A549 (cell line): ENCODE measurements at regions not wholly inside any gene's neighbourhood (a gene's known extent, or its start where the extent isn't known, plus 50 kb on each side); places are given as distances from the start of the nearest gene placed in this dataset.

ENCODE experiments used
- ATAC-seq, 2 experiments: fragments of 200-7000 bp in 1 of 2; fragments of >200 bp in 1 of 2; cut with Nextera tagmentation in 1 of 2; cut with Tn5 transposase in 1 of 2; 3 replicates each; pipeline versions ENCODE4 v1.8.0 to v1.9.1; 2018 to 2020; ENCODE audit warnings: mild to moderate bottlenecking in 1 of 2, moderate library complexity in 1 of 2
- CTCF ChIA-PET: fragments of 300-600 bp; sonication (Branson Sonifier 250); formaldehyde crosslinking; extraction: SDS; loops from one replicate; lab custom pipeline; 2021; ENCODE audit warnings: antibody characterized with exemption, inconsistent platforms; lab: Yijun Ruan, JAX
- POLR2A ChIA-PET: fragments of 350-600 bp; formaldehyde crosslinking; extraction: SDS; loops from one replicate; lab custom pipeline; 2021; ENCODE audit warnings: antibody characterized with exemption, inconsistent platforms; lab: Yijun Ruan, JAX
- DNase-seq, 2 experiments: peaks; one replicate each; pipeline versions ENCODE4 v3.0.0 to v3.0.0-alpha.2; 2011 to 2016; ENCODE audit warnings: low read depth in 1 of 2, low spot score in 1 of 2
- FAIRE-seq: peaks from 2 replicates; lab custom pipeline; 2011; peaks lifted over from hg19 to GRCh38; lab: Jason Lieb, UNC
- H3K27ac ChIP-seq, 2 experiments: fragments of >200 bp; sonication (Bioruptor Twin); formaldehyde crosslinking; 3 replicates each; pipeline ENCODE4 v1.5.1; 2016 to 2017
- H3K4me1 ChIP-seq: fragments of >200 bp; sonication (Bioruptor Twin); formaldehyde crosslinking; 3 replicates; pipeline ENCODE4 v1.6.1; 2016
- H3K4me2 ChIP-seq: fragments of >200 bp; sonication (Bioruptor Twin); formaldehyde crosslinking; 3 replicates; pipeline ENCODE4 v1.6.1; 2016
- H3K4me3 ChIP-seq: fragments of >200 bp; sonication (Bioruptor Twin); formaldehyde crosslinking; 3 replicates; pipeline ENCODE4 v1.5.1; 2016
- H3K9me3 ChIP-seq: fragments of >200 bp; sonication (Bioruptor Twin); formaldehyde crosslinking; 3 replicates; pipeline ENCODE4 v1.6.1; 2016
- CBX8 ChIP-seq: fragments of 200-600 bp; sonication (generic); IDR thresholded peaks from 2 replicates; pipeline ENCODE4 v1.6.1; 2016
- CEBPB ChIP-seq, 2 experiments: fragments of >200 bp in 1 of 2; sonication (Bioruptor Twin) in 1 of 2; formaldehyde crosslinking in 1 of 2; IDR thresholded peaks; 2 replicates each; pipeline ENCODE4 v1.6.1; 2012 to 2016
- CHD2 ChIP-seq: fragments of 150-350 bp; IDR thresholded peaks from 2 replicates; pipeline ENCODE4 v1.6.1; 2014; ENCODE audit warnings: low read length; ENCODE audit not compliant: partially characterized antibody
- ELK1 ChIP-seq: fragments of 150-350 bp; IDR thresholded peaks from 2 replicates; pipeline ENCODE4 v1.6.1; 2014; ENCODE audit warnings: low read depth, mild to moderate bottlenecking, low read length
- ESRRA ChIP-seq: fragments of 150-350 bp; IDR thresholded peaks from 2 replicates; pipeline ENCODE4 v1.6.1; 2014; ENCODE audit warnings: mild to moderate bottlenecking, low read length, borderline replicate concordance
- FOSB ChIP-seq: fragments of 250-450 bp; sonication (Bioruptor Pico); IDR thresholded peaks from 2 replicates; pipeline ENCODE4 v1.5.0; 2020; ENCODE audit warnings: mild to moderate bottlenecking, moderate library complexity
- HDAC2 ChIP-seq: fragments of 200-600 bp; sonication (generic); IDR thresholded peaks from 2 replicates; pipeline ENCODE4 v1.6.1; 2016
- HMGXB4 ChIP-seq: fragments of 250-450 bp; sonication (Bioruptor Pico); IDR thresholded peaks from 2 replicates; pipeline ENCODE4 v1.5.0; 2021; ENCODE audit warnings: mild to moderate bottlenecking, moderate library complexity, borderline replicate concordance
- JUN ChIP-seq, 2 experiments: fragments of >200 bp; sonication (Bioruptor Twin); formaldehyde crosslinking; IDR thresholded peaks; 2 replicates in 1 of 2; 3 replicates in 1 of 2; pipeline ENCODE4 v1.6.1; 2016 to 2017
- JUNB ChIP-seq: fragments of >200 bp; sonication (Bioruptor Twin); formaldehyde crosslinking; IDR thresholded peaks from 2 replicates; pipeline ENCODE4 v1.6.1; 2016
- KDM5A ChIP-seq: fragments of 200-600 bp; sonication (generic); IDR thresholded peaks from 2 replicates; pipeline ENCODE4 v1.6.1; 2016; ENCODE audit warnings: antibody characterized with exemption, mild to moderate bottlenecking
- MAZ ChIP-seq: fragments of 150-350 bp; IDR thresholded peaks from 2 replicates; pipeline ENCODE4 v1.6.1; 2014; ENCODE audit warnings: antibody characterized with exemption, low read depth, low read length, borderline replicate concordance
- NFE2L2 ChIP-seq: fragments of 150-350 bp; conservative IDR thresholded peaks from 2 replicates; pipeline ENCODE4 v1.6.1; 2014; ENCODE audit warnings: low read length
- NPAS2 ChIP-seq: fragments of 250-450 bp; sonication (Bioruptor Pico); IDR thresholded peaks from 2 replicates; pipeline ENCODE4 v1.8.0; 2022; ENCODE audit warnings: mild to moderate bottlenecking, moderate library complexity, borderline replicate concordance
- NR3C1 ChIP-seq: fragments of >200 bp; sonication (Bioruptor Twin); formaldehyde crosslinking; IDR thresholded peaks from 3 replicates; pipeline ENCODE4 v1.6.1; 2017
- PBX3 ChIP-seq: IDR thresholded peaks from 2 replicates; pipeline ENCODE4 v1.6.1; 2012
- POLR2A ChIP-seq: IDR thresholded peaks from 2 replicates; pipeline ENCODE4 v1.6.1; 2012; ENCODE audit warnings: mild to moderate bottlenecking, low read length
- REST ChIP-seq: fragments of 200-600 bp; sonication (generic); IDR thresholded peaks from 2 replicates; pipeline ENCODE4 v1.6.1; 2016; ENCODE audit warnings: antibody characterized with exemption, mild to moderate bottlenecking, moderate library complexity
- SMC3 ChIP-seq: fragments of >200 bp; sonication (Bioruptor Twin); formaldehyde crosslinking; IDR thresholded peaks from 3 replicates; pipeline ENCODE4 v1.6.1; 2018; ENCODE audit warnings: inconsistent platforms
- TP53 ChIP-seq: fragments of 250-450 bp; sonication (Bioruptor Pico); IDR thresholded peaks from 2 replicates; pipeline ENCODE4 v1.5.0; 2021; ENCODE audit warnings: mild to moderate bottlenecking, moderate library complexity
- WGBS: methylation state at CpG from one replicate; pipeline ENCODE4 v1.1.6; 2017; ENCODE audit errors: missing lambda C conversion rate; 5-methylcytosine and 5-hydroxymethylcytosine counted together
- TF ChIP-seq, protein P1 (sequence below): fragments of >200 bp; sonication (Bioruptor Twin); formaldehyde crosslinking; IDR thresholded peaks from 3 replicates; pipeline ENCODE4 v1.6.1; 2016
- TF ChIP-seq, protein P2 (sequence below): fragments of 450-650 bp; IDR thresholded peaks from 2 replicates; pipeline ENCODE4 v1.6.1; 2014; ENCODE audit warnings: antibody characterized with exemption
- TF ChIP-seq, protein P3 (sequence below): fragments of >200 bp; sonication (Bioruptor Twin); formaldehyde crosslinking; IDR thresholded peaks from 3 replicates; pipeline ENCODE4 v1.5.1; 2016
- TF ChIP-seq, protein P4 (sequence below): fragments of 250-450 bp; sonication (Bioruptor Pico); IDR thresholded peaks from 2 replicates; pipeline ENCODE4 v1.5.0; 2020; ENCODE audit warnings: low read depth, mild to moderate bottlenecking, moderate library complexity

- CTCF ChIA-PET: no interaction called here
- DNase-seq: peak in 1 of 2 experiments; percentile 0
- Histone ChIP-seq H3K4me3 (no peak overlapping the region), H3K4me1 (no peaks in the 10 kb centered on the region), H3K4me2 (no peak overlapping the region), H3K9me3 (peaks cover 7% of the 10 kb centered on the region; the same call in 1 of the 3 replicates), H3K27ac (no peak overlapping the region)
- POLR2A ChIA-PET: no interaction called here
- no peak for FAIRE-seq
- ATAC-seq: no peak
- WGBS: 3% methylated on average over 3 of the region's 3 CpGs
- no peak for TF ChIP-seq HDAC2
- no peak for TF ChIP-seq FOSB (CRISPR knock-in tag)
- no peak for TF ChIP-seq CHD2
- TF ChIP-seq, protein P1, sequence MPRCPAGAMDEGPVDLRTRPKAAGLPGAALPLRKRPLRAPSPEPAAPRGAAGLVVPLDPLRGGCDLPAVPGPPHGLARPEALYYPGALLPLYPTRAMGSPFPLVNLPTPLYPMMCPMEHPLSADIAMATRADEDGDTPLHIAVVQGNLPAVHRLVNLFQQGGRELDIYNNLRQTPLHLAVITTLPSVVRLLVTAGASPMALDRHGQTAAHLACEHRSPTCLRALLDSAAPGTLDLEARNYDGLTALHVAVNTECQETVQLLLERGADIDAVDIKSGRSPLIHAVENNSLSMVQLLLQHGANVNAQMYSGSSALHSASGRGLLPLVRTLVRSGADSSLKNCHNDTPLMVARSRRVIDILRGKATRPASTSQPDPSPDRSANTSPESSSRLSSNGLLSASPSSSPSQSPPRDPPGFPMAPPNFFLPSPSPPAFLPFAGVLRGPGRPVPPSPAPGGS: no peak
- no peak for TF ChIP-seq NFE2L2
- TF ChIP-seq ESRRA: no peak
- TF ChIP-seq ELK1: no peak
- TF ChIP-seq, protein P2, sequence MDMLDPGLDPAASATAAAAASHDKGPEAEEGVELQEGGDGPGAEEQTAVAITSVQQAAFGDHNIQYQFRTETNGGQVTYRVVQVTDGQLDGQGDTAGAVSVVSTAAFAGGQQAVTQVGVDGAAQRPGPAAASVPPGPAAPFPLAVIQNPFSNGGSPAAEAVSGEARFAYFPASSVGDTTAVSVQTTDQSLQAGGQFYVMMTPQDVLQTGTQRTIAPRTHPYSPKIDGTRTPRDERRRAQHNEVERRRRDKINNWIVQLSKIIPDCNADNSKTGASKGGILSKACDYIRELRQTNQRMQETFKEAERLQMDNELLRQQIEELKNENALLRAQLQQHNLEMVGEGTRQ: no peak
- TF ChIP-seq PBX3: no peak
- no peak for TF ChIP-seq TP53 (CRISPR knock-in tag)
- no peak for TF ChIP-seq MAZ
- TF ChIP-seq, protein P3, sequence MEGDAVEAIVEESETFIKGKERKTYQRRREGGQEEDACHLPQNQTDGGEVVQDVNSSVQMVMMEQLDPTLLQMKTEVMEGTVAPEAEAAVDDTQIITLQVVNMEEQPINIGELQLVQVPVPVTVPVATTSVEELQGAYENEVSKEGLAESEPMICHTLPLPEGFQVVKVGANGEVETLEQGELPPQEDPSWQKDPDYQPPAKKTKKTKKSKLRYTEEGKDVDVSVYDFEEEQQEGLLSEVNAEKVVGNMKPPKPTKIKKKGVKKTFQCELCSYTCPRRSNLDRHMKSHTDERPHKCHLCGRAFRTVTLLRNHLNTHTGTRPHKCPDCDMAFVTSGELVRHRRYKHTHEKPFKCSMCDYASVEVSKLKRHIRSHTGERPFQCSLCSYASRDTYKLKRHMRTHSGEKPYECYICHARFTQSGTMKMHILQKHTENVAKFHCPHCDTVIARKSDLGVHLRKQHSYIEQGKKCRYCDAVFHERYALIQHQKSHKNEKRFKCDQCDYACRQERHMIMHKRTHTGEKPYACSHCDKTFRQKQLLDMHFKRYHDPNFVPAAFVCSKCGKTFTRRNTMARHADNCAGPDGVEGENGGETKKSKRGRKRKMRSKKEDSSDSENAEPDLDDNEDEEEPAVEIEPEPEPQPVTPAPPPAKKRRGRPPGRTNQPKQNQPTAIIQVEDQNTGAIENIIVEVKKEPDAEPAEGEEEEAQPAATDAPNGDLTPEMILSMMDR: no peak
Observed at GRCh38 chr9:23941051-23941450, 115.0 kb upstream of the ELAVL2 start.

GRCh38 chr9:23938908-23939307 is 112.9 kb upstream of the ELAVL2 start:
- 0% methylated on average over 1 of the region's 1 CpG for WGBS
- Histone ChIP-seq H3K27ac (no peak overlapping the region), H3K9me3 (0 out of 3 replicates have a peak, but pooled peaks cover 3% of the 10 kb centered on the region), H3K4me1 (no peaks in the 10 kb centered on the region), H3K4me3 (no peak overlapping the region), H3K4me2 (no peak overlapping the region)
- ChIA-PET POLR2A (no interaction called here), CTCF (no interaction called here)
- no peak for FAIRE-seq
- DNase-seq: no peak
- ATAC-seq: no peak
- TF ChIP-seq POLR2A: no peak
- no peak for TF ChIP-seq REST
- TF ChIP-seq CEBPB (IDR thresholded peaks at IDR 0.05): no peak
- no peak for TF ChIP-seq JUNB
- TF ChIP-seq MAZ: no peak
- no peak for TF ChIP-seq HMGXB4 (CRISPR knock-in tag)
- no peak for TF ChIP-seq NR3C1
- no peak for TF ChIP-seq SMC3
- TF ChIP-seq FOSB (CRISPR knock-in tag): no peak
- no peak for TF ChIP-seq CBX8
- no peak for TF ChIP-seq KDM5A
- no peak for TF ChIP-seq JUN (IDR thresholded peaks at IDR 0.05)
- TF ChIP-seq, protein P4, sequence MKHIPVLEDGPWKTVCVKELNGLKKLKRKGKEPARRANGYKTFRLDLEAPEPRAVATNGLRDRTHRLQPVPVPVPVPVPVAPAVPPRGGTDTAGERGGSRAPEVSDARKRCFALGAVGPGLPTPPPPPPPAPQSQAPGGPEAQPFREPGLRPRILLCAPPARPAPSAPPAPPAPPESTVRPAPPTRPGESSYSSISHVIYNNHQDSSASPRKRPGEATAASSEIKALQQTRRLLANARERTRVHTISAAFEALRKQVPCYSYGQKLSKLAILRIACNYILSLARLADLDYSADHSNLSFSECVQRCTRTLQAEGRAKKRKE (CRISPR knock-in tag): no peak
- no peak for TF ChIP-seq NPAS2 (CRISPR knock-in tag)
